HUDEP-2 (cell line): ENCODE measurements at regions not wholly inside any gene's neighbourhood (a gene's known extent, or its start where the extent isn't known, plus 50 kb on each side); places are given as distances from the start of the nearest gene placed in this dataset.
"Not testable (repeated sequence)": the region's sequence is repeated elsewhere in the genome, so short reads cannot be mapped to it uniquely, and the experiment has no call there.

ENCODE experiments used
- DNase-seq, 76 experiments: peaks; one replicate each; lab custom pipeline; 2025; ENCODE audit not compliant: unreplicated experiment in 76 of 76; lab: John Stamatoyannopoulos, UW

GRCh38 chr3:193114431-193115340 lies 126.3 kb upstream of the PLAAT1 start:
- no peak for DNase-seq

- no peak for DNase-seq
Observed at GRCh38 chr3:193116871-193117270, 124.2 kb upstream of the PLAAT1 start.

GRCh38 chr3:193118907-193119306 lies 122.1 kb upstream of the PLAAT1 start:
- no peak for DNase-seq

- no peak for DNase-seq
Observed at GRCh38 chr3:193119926-193120325, 121.1 kb upstream of the PLAAT1 start.

GRCh38 chr3:193124861-193125260 lies 116.2 kb upstream of the PLAAT1 start:
- no peak for DNase-seq

GRCh38 chr3:193129607-193130006 lies 111.4 kb upstream of the PLAAT1 start:
- DNase-seq = no peak

GRCh38 chr3:193130576-193130975 lies 110.4 kb upstream of the PLAAT1 start:
- DNase-seq = no peak

- peak in 1 of 76 experiments; percentile 1 for DNase-seq
Observed at GRCh38 chr3:193132241-193132640, 108.8 kb upstream of the PLAAT1 start.

- DNase-seq = no peak
Observed at GRCh38 chr3:193132964-193133363, 108.1 kb upstream of the PLAAT1 start.

- DNase-seq = no peak
Observed at GRCh38 chr3:193134856-193135255, 106.2 kb upstream of the PLAAT1 start.

GRCh38 chr3:193140381-193140780 lies 100.6 kb upstream of the PLAAT1 start:
- no peak for DNase-seq

GRCh38 chr3:193145248-193145647 lies 95.8 kb upstream of the PLAAT1 start:
- DNase-seq = no peak

- no peak for DNase-seq
Observed at GRCh38 chr3:193148688-193149473, 92.1 kb upstream of the PLAAT1 start.

- DNase-seq = no peak
Observed at GRCh38 chr3:193149998-193150397, 91.0 kb upstream of the PLAAT1 start.

- not testable (repeated sequence) for DNase-seq
Observed at GRCh38 chr3:193155044-193155781, 85.8 kb upstream of the PLAAT1 start.

- no peak for DNase-seq
Observed at GRCh38 chr3:193157051-193157450, 84.0 kb upstream of the PLAAT1 start.

- DNase-seq = no peak
Observed at GRCh38 chr3:193165431-193166120, 75.4 kb upstream of the PLAAT1 start.

- DNase-seq = no peak
Observed at GRCh38 chr3:193168931-193169330, 72.1 kb upstream of the PLAAT1 start.

- no peak for DNase-seq
Observed at GRCh38 chr3:193174140-193174539, 66.9 kb upstream of the PLAAT1 start.

GRCh38 chr3:193179332-193180012 lies 61.5 kb upstream of the PLAAT1 start:
- not testable (repeated sequence) for DNase-seq
